ENCODE measurements at regions not wholly inside any gene's neighbourhood (a gene's known extent, or its start where the extent isn't known, plus 50 kb on each side); places are given as distances from the start of the nearest gene placed in this dataset.
A peak's percentile ranks its signal among the peaks of the same experiment; 100 is the strongest.
"Not testable (repeated sequence)": the region's sequence is repeated elsewhere in the genome, so short reads cannot be mapped to it uniquely, and the experiment has no call there.

- DNase-seq: no peak
Observed at GRCh38 chr14:55849833-55850232, 268.4 kb upstream of the PELI2 start.

GRCh38 chr14:55850825-55851241 lies 267.4 kb upstream of the PELI2 start:
- no peak for DNase-seq

- no peak for DNase-seq
Observed at GRCh38 chr14:55851301-55851700, 266.9 kb upstream of the PELI2 start.

GRCh38 chr14:55851961-55852360 lies 266.2 kb upstream of the PELI2 start:
- DNase-seq: no peak

- DNase-seq: no peak
Observed at GRCh38 chr14:55855751-55856150, 262.5 kb upstream of the PELI2 start.

GRCh38 chr14:55858604-55859003 lies 259.6 kb upstream of the PELI2 start:
- DNase-seq: no peak

- DNase-seq: not testable (repeated sequence)
Observed at GRCh38 chr14:55861561-55861960, 256.6 kb upstream of the PELI2 start.

GRCh38 chr14:55864890-55865655 lies 253.1 kb upstream of the PELI2 start:
- peak in 1 of 2 donors; percentile 12 for DNase-seq

- peak; percentile 20 to 34 for DNase-seq
Observed at GRCh38 chr14:55867311-55867710, 250.9 kb upstream of the PELI2 start.

- no peak for DNase-seq
Observed at GRCh38 chr14:55867719-55868118, 250.5 kb upstream of the PELI2 start.

GRCh38 chr14:55869397-55870049 lies 248.7 kb upstream of the PELI2 start:
- no peak for DNase-seq

GRCh38 chr14:55873169-55873568 lies 245.0 kb upstream of the PELI2 start:
- DNase-seq: no peak

- DNase-seq: no peak
Observed at GRCh38 chr14:55874785-55875184, 243.4 kb upstream of the PELI2 start.

GRCh38 chr14:55877942-55878341 lies 240.3 kb upstream of the PELI2 start:
- DNase-seq: no peak

- DNase-seq: no peak
Observed at GRCh38 chr14:55881577-55882241, 236.5 kb upstream of the PELI2 start.

- DNase-seq: no peak
Observed at GRCh38 chr14:55884819-55885218, 233.4 kb upstream of the PELI2 start.

- DNase-seq: no peak
Observed at GRCh38 chr14:55889124-55889523, 229.1 kb upstream of the PELI2 start.

- DNase-seq: no peak
Observed at GRCh38 chr14:55891692-55892091, 226.5 kb upstream of the PELI2 start.

- no peak for DNase-seq
Observed at GRCh38 chr14:55892906-55893305, 225.3 kb upstream of the PELI2 start.

- no peak for DNase-seq
Observed at GRCh38 chr14:55893705-55894104, 224.5 kb upstream of the PELI2 start.

- DNase-seq: no peak
Observed at GRCh38 chr14:55897031-55897430, 221.2 kb upstream of the PELI2 start.

GRCh38 chr14:55898938-55899337 lies 219.3 kb upstream of the PELI2 start:
- no peak for DNase-seq

GRCh38 chr14:55899531-55899930 lies 218.7 kb upstream of the PELI2 start:
- DNase-seq: no peak

- DNase-seq: no peak
Observed at GRCh38 chr14:55900749-55901148, 217.5 kb upstream of the PELI2 start.

All from inflammatory macrophage treated with lipopolysaccharide for 1 hour (primary cell).